ENCODE measurements at regions not wholly inside any gene's neighbourhood (a gene's known extent, or its start where the extent isn't known, plus 50 kb on each side); places are given as distances from the start of the nearest gene placed in this dataset.

DNA sequence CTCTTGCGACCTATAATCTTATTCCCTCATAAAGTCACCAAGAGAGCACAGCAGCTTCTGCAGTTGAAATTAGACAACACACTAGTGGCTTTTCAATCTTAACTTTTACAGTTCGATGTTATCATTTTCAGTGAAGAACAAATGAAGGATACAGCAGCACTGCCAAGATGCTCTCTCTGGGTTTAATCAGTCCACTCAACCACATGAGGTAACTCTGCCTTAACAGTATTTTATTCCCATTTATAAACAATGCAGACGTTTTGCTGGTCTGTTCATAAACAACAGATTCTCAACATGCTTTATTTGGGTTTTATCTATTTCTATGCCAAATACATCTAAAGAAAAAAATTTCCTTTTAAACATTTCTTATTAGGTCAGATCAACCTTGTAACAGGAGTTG is 646.0 kb upstream of the FAM241A start:
- TF ChIP-seq EZH2 (IDR thresholded peaks at IDR 0.05) (no peak), POLR2AphosphoS5 (IDR thresholded peaks at IDR 0.05; ENCODE audit: borderline replicate concordance, low read depth, low read length) (no peak), FOXP2 (optimal IDR thresholded peaks at IDR 0.05; ENCODE audit: control extremely low read depth, extremely low read length, insufficient read depth) (no peak)

Data from SK-N-MC (cell line).